WERI-Rb-1 (cell line): ENCODE measurements at regions not wholly inside any gene's neighbourhood (a gene's known extent, or its start where the extent isn't known, plus 50 kb on each side); places are given as distances from the start of the nearest gene placed in this dataset.

ENCODE experiments used
- DNase-seq: peaks from one replicate; pipeline ENCODE4 v3.0.0-alpha.2; 2020
- H3K27ac ChIP-seq: fragments of 250-450 bp; sonication (Bioruptor Pico); 2 replicates; pipeline ENCODE4 v1.5.1; 2020; ENCODE audit warnings: mild to moderate bottlenecking, moderate library complexity
- H3K27me3 ChIP-seq: fragments of 250-450 bp; sonication (Bioruptor Pico); 2 replicates; pipeline ENCODE4 v1.5.1; 2021; ENCODE audit warnings: mild to moderate bottlenecking, low read depth, moderate library complexity; ENCODE audit not compliant: insufficient read depth, severe bottlenecking
- H3K36me3 ChIP-seq: fragments of 250-450 bp; sonication (Bioruptor Pico); 2 replicates; pipeline ENCODE4 v1.5.1; 2020; ENCODE audit warnings: mild to moderate bottlenecking, moderate library complexity
- H3K4me3 ChIP-seq: 2 replicates; pipeline ENCODE4 v1.5.1; 2011; ENCODE audit warnings: low read depth, mild to moderate bottlenecking, control low read depth, low read length
- H3K9me3 ChIP-seq: fragments of 250-450 bp; sonication (Bioruptor Pico); 2 replicates; pipeline ENCODE4 v1.5.1; 2021; ENCODE audit warnings: mild to moderate bottlenecking, moderate library complexity; ENCODE audit not compliant: severe bottlenecking
- TF ChIP-seq, protein P1 (sequence below): IDR thresholded peaks from 2 replicates; pipeline ENCODE4 v1.5.1; 2011; ENCODE audit warnings: low read depth, mild to moderate bottlenecking, control low read depth, inconsistent platforms, low read length

DNA sequence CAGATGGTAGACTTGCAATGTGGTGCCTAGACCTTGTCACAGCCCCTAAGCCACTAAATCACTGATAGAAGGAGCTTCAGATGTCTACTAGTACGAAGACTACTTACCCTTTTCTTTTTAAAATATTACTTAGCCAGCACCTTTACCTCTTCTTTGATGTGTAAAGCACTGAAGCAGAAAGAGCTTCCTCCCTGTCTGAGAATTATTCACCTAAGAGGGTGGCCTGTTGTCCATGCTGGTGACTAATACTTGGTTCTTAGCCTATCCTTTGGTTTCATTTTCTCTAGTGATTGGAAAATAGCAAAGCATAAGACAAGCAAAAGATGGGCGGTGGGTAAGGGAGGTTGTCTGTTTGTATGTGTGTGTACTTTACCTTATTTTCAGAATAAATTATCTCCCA lies 794.6 kb downstream of the TFAP2A start:
- Histone ChIP-seq H3K9me3 (peaks cover 2% of the 10 kb centered on the region), H3K4me3 (no peak overlapping the region), H3K27ac (no peak overlapping the region), H3K36me3 (no peaks in the 10 kb centered on the region), H3K27me3 (no peaks in the 10 kb centered on the region)
- DNase-seq, result no peak
- TF ChIP-seq, protein P1, sequence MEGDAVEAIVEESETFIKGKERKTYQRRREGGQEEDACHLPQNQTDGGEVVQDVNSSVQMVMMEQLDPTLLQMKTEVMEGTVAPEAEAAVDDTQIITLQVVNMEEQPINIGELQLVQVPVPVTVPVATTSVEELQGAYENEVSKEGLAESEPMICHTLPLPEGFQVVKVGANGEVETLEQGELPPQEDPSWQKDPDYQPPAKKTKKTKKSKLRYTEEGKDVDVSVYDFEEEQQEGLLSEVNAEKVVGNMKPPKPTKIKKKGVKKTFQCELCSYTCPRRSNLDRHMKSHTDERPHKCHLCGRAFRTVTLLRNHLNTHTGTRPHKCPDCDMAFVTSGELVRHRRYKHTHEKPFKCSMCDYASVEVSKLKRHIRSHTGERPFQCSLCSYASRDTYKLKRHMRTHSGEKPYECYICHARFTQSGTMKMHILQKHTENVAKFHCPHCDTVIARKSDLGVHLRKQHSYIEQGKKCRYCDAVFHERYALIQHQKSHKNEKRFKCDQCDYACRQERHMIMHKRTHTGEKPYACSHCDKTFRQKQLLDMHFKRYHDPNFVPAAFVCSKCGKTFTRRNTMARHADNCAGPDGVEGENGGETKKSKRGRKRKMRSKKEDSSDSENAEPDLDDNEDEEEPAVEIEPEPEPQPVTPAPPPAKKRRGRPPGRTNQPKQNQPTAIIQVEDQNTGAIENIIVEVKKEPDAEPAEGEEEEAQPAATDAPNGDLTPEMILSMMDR, result no peak

DNA sequence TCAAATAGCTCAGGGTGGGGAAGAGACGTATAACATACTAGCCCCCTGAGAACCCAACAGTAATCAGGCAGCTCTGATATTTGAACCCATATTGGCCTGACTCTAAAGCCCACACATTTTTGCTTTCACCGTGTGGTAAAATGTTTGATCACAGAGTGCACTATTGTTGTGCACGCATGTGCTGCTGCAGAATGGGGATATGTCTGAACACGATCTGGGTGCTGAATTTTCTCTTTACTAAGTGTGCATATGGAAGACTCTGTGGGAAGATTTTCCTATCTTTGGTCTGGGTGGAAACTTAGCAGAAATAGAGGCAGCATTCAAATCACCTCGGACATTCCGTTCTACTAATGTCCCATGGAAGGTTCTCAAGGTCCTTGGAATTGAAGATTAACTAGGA lies 800.1 kb downstream of the TFAP2A start:
- no peaks in the 10 kb centered on the region for H3K9me3 ChIP-seq
- TF ChIP-seq, protein P1, result no peak
- no peaks in the 10 kb centered on the region for H3K27me3 ChIP-seq
- H3K4me3 ChIP-seq, result no peak overlapping the region
- no peaks in the 10 kb centered on the region for H3K36me3 ChIP-seq
- H3K27ac ChIP-seq, result no peak overlapping the region
- DNase-seq, result no peak

DNA sequence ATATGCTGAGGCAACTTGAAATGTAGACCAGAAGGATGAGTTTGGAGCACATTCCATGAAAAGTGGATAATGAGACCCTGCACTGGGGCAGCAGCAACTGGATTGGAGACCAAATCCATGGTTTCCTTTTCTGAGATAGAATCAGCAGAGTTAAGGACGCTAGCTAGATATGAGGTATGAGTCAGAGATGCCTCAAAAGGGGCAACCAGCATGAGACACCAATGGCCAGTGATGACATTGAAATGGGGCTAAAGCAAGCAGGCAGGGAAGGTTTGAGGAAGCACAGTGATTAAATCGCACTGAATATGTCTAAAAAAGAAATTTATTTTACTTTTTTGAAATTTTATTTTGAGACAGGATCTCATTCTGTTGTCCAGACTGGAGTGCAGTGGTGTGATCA lies 802.4 kb downstream of the TFAP2A start:
- no peaks in the 10 kb centered on the region for H3K9me3 ChIP-seq
- no peak for DNase-seq
- H3K27me3 ChIP-seq, result no peaks in the 10 kb centered on the region
- H3K27ac ChIP-seq, result no peak overlapping the region
- TF ChIP-seq, protein P1, result no peak
- no peak overlapping the region for H3K4me3 ChIP-seq
- no peaks in the 10 kb centered on the region for H3K36me3 ChIP-seq

DNA sequence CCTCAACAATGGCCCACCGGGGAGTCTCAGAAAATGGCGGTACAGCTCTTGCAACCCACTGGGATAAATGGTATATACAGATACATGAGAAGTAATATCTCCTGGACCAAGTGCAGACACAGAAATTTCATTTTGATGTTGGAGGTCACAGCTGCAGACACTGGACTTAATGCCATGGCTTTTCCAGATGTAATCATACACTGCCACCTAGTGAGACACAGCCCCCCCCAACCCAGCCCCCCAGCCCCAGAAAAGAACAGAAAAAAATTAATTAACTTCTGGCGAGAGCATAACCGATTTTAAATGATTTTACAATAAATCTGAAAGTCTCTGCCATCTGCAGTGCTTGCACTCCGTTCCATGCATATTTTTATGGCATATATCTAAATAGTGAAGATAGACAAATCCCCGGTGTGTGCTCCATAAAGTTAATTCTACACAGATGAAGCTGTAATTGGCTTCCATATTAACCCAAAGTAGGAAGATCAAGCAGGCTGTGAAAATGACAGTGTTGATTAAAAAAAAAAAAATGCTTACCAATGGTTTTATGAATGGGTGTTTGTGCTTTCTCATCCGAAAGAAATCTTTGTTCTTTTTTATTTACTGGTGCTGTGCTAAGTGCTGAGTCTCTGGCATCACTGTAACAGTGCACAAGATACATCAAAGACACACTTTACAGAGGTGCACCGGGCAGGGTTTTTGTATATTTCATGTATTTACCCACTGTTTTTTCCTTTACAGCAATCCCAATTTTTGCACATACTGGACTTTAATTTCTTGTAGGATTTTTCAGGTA lies 804.1 kb downstream of the TFAP2A start:
- H3K36me3 ChIP-seq, result no peaks in the 10 kb centered on the region
- H3K9me3 ChIP-seq, result no peaks in the 10 kb centered on the region
- no peaks in the 10 kb centered on the region for H3K27me3 ChIP-seq
- no peak overlapping the region for H3K4me3 ChIP-seq
- no peak for DNase-seq
- TF ChIP-seq, protein P1, result no peak
- no peak overlapping the region for H3K27ac ChIP-seq

DNA sequence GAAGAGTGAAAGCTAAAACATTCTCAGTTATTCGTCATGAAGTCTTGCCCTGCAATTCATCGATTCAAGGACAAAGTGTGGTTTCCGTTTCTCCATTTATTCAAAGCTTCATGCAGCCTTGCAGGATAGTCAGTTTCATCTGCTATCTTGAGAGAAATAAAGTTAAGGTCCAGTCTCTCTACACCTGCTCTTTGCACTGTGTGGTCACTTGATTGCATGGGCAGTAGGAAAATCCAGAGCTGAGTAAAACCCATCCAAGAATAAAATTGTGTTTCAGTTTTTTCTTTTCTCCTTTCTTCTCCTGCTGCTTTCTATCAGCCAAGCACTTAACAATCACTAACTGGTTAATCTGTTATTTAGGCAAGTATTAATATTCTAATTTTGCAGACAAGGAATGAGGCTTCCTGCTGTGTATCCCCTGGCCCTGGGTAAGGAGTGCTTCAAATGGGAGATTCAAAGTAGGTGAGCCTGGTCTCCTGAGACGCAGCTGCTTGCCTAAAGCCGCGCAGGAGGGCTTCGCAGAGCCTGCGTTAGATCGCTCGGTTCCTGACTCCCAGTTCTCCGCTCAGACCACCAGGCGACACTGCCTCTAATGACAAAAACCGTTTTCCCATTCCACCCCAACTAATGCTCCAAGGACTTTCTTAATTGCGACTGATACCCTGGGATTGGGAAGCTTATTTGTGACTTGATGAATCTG lies 808.3 kb downstream of the TFAP2A start:
- H3K36me3 ChIP-seq, result no peaks in the 10 kb centered on the region
- TF ChIP-seq, protein P1, result no peak
- no peak overlapping the region for H3K27ac ChIP-seq
- no peak for DNase-seq
- H3K4me3 ChIP-seq, result no peak overlapping the region
- no peaks in the 10 kb centered on the region for H3K27me3 ChIP-seq
- H3K9me3 ChIP-seq, result no peaks in the 10 kb centered on the region
